DND-41 (cell line): ENCODE measurements at regions not wholly inside any gene's neighbourhood (a gene's known extent, or its start where the extent isn't known, plus 50 kb on each side); places are given as distances from the start of the nearest gene placed in this dataset.

Experiments used
- ATAC-seq: fragments of 200-7000 bp; cut with Tn5 transposase; 3 replicates; pipeline ENCODE4 v1.9.1; 2021; ENCODE audit warnings: low read depth; ENCODE audit not compliant: insufficient read depth
- DNase-seq: peaks from one replicate; pipeline ENCODE4 v3.0.0-alpha.2; 2020
- H2AFZ ChIP-seq: 2 replicates; pipeline ENCODE4 v1.6.0; 2012; ENCODE audit warnings: low read depth, low read length
- H3K27ac ChIP-seq: 2 replicates; pipeline ENCODE4 v1.5.1; 2012; ENCODE audit warnings: low read length, inconsistent platforms
- H3K27me3 ChIP-seq: fragments of 200-600 bp; sonication (generic); 2 replicates; pipeline ENCODE4 v1.6.0; 2012; ENCODE audit warnings: low read length, mild to moderate bottlenecking, inconsistent platforms; ENCODE audit not compliant: insufficient read depth, poor library complexity
- H3K36me3 ChIP-seq: 2 replicates; pipeline ENCODE4 v1.5.1; 2012; ENCODE audit warnings: low read length, inconsistent platforms; ENCODE audit not compliant: insufficient read depth
- H3K4me1 ChIP-seq: 2 replicates; pipeline ENCODE4 v1.5.1; 2012; ENCODE audit warnings: mild to moderate bottlenecking, low read length; ENCODE audit not compliant: insufficient read depth
- H3K4me2 ChIP-seq: 2 replicates; pipeline ENCODE4 v1.6.0; 2012; ENCODE audit warnings: mild to moderate bottlenecking, moderate library complexity, low read length, inconsistent platforms; ENCODE audit not compliant: insufficient read depth
- H3K4me3 ChIP-seq, 2 experiments: fragments of 200-600 bp in 1 of 2; shearing (Covaris generic) in 1 of 2; 2 replicates each; pipeline ENCODE4 v1.5.1; 2012 to 2016; ENCODE audit warnings: inconsistent platforms in 2 of 2, low read length in 2 of 2, mild to moderate bottlenecking in 2 of 2, low read depth in 1 of 2, moderate library complexity in 1 of 2
- H3K79me2 ChIP-seq: 2 replicates; pipeline ENCODE4 v1.6.0; 2012; ENCODE audit warnings: low read length, inconsistent platforms; ENCODE audit not compliant: insufficient read depth
- H3K9ac ChIP-seq: 2 replicates; pipeline ENCODE4 v1.6.0; 2012; ENCODE audit warnings: low read depth, mild to moderate bottlenecking, inconsistent platforms, low read length, moderate library complexity
- H3K9me3 ChIP-seq: 2 replicates; pipeline ENCODE4 v1.5.1; 2012; ENCODE audit warnings: low read length, moderate library complexity, mild to moderate bottlenecking, inconsistent platforms; ENCODE audit not compliant: insufficient read depth, severe bottlenecking
- H4K20me1 ChIP-seq: 2 replicates; pipeline ENCODE4 v1.6.0; 2012; ENCODE audit warnings: low read length; ENCODE audit not compliant: insufficient read depth
- EZH2 ChIP-seq: IDR thresholded peaks from 3 replicates; pipeline ENCODE4 v1.6.1; 2012; ENCODE audit warnings: borderline replicate concordance, low read depth, mild to moderate bottlenecking, moderate library complexity, low read length, inconsistent platforms; ENCODE audit not compliant: severe bottlenecking
- TF ChIP-seq, protein P1 (sequence below): IDR thresholded peaks from 2 replicates; pipeline ENCODE4 v1.5.1; 2012; ENCODE audit warnings: borderline replicate concordance, low read length, moderate library complexity, mild to moderate bottlenecking; ENCODE audit not compliant: poor library complexity, severe bottlenecking; ENCODE audit errors: extremely low read depth

DNA sequence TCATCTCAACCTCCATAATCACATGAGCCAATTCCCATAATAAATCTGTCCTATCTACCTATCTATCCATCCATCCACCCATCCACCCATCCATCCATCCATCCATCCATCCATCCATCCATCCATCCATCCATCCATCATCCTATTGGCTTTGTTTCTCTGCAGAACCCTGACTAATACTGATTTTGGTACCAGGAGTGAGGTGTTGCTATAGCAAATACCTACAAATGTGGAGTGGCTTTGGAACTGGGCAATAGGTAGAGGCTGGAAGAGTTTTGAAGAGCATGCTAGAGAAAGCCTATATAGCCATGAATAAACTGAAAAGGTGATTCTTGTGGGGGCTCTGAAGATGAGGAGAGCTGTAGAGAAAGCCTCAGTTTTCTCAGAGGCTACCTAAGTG is 88.7 kb upstream of the ANKRD28 start:
- Histone ChIP-seq H3K4me2 (no peak overlapping the region), H3K9me3 (peaks cover 4% of the 10 kb centered on the region), H3K27me3 (no peaks in the 10 kb centered on the region), H2AFZ (no peak overlapping the region), H3K9ac (no peak overlapping the region), H3K36me3 (no peaks in the 10 kb centered on the region), H3K4me1 (no peaks in the 10 kb centered on the region), H3K79me2 (no peaks in the 10 kb centered on the region), H3K4me3 (no peak overlapping the region), H3K27ac (no peak overlapping the region), H4K20me1 (no peaks in the 10 kb centered on the region)
- no peak for ATAC-seq
- DNase-seq = no peak
- TF ChIP-seq, protein P1, sequence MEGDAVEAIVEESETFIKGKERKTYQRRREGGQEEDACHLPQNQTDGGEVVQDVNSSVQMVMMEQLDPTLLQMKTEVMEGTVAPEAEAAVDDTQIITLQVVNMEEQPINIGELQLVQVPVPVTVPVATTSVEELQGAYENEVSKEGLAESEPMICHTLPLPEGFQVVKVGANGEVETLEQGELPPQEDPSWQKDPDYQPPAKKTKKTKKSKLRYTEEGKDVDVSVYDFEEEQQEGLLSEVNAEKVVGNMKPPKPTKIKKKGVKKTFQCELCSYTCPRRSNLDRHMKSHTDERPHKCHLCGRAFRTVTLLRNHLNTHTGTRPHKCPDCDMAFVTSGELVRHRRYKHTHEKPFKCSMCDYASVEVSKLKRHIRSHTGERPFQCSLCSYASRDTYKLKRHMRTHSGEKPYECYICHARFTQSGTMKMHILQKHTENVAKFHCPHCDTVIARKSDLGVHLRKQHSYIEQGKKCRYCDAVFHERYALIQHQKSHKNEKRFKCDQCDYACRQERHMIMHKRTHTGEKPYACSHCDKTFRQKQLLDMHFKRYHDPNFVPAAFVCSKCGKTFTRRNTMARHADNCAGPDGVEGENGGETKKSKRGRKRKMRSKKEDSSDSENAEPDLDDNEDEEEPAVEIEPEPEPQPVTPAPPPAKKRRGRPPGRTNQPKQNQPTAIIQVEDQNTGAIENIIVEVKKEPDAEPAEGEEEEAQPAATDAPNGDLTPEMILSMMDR = no peak
- no peak for TF ChIP-seq EZH2

DNA sequence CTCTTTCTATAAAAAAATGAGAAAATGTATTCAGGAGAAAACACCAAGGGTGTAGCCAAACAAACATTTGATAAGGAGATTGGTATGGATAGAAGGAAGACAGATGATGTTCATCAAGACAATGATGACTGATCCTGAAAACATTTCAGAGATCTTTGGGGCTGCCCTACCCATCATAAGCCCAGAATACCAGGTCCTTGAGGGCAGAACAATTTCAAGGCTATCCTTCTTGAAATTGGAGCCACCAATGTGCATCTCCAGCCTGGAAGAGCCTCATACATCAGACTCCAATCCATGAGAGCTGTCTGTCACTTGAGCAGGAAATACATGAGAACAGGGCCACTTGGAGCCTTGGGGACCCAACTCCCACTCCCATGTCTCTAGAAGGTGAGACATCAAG is 89.5 kb upstream of the ANKRD28 start:
- Histone ChIP-seq H3K4me2 (no peak overlapping the region), H3K79me2 (no peaks in the 10 kb centered on the region), H3K27me3 (no peaks in the 10 kb centered on the region), H4K20me1 (no peaks in the 10 kb centered on the region), H3K36me3 (no peaks in the 10 kb centered on the region), H2AFZ (no peak overlapping the region), H3K4me3 (no peak overlapping the region), H3K9ac (no peak overlapping the region), H3K4me1 (no peaks in the 10 kb centered on the region), H3K27ac (no peak overlapping the region), H3K9me3 (peaks cover 4% of the 10 kb centered on the region)
- TF ChIP-seq, protein P1 = no peak
- no peak for TF ChIP-seq EZH2
- ATAC-seq (no peak), DNase-seq (no peak)

GRCh38 chr3:15889936-15890335 is 92.2 kb upstream of the ANKRD28 start:
- TF ChIP-seq, protein P1 = no peak
- TF ChIP-seq EZH2 = no peak
- Histone ChIP-seq H3K27ac (no peak overlapping the region), H3K9me3 (peaks cover 4% of the 10 kb centered on the region), H3K4me2 (no peak overlapping the region), H3K79me2 (no peaks in the 10 kb centered on the region), H4K20me1 (no peaks in the 10 kb centered on the region), H2AFZ (no peak overlapping the region), H3K9ac (no peak overlapping the region), H3K36me3 (no peaks in the 10 kb centered on the region), H3K4me3 (no peak overlapping the region), H3K27me3 (no peaks in the 10 kb centered on the region), H3K4me1 (no peaks in the 10 kb centered on the region)
- no peak for DNase-seq
- ATAC-seq = no peak
